TTC549 (cell line): ENCODE measurements at regions not wholly inside any gene's neighbourhood (a gene's known extent, or its start where the extent isn't known, plus 50 kb on each side); places are given as distances from the start of the nearest gene placed in this dataset.
"Not testable (repeated sequence)": the region's sequence is repeated elsewhere in the genome, so short reads cannot be mapped to it uniquely, and the experiment has no call there.

ENCODE experiments used
- FAIRE-seq: peaks from 2 replicates; lab custom pipeline; 2012; peaks lifted over from hg19 to GRCh38; lab: Jason Lieb, UNC

DNA sequence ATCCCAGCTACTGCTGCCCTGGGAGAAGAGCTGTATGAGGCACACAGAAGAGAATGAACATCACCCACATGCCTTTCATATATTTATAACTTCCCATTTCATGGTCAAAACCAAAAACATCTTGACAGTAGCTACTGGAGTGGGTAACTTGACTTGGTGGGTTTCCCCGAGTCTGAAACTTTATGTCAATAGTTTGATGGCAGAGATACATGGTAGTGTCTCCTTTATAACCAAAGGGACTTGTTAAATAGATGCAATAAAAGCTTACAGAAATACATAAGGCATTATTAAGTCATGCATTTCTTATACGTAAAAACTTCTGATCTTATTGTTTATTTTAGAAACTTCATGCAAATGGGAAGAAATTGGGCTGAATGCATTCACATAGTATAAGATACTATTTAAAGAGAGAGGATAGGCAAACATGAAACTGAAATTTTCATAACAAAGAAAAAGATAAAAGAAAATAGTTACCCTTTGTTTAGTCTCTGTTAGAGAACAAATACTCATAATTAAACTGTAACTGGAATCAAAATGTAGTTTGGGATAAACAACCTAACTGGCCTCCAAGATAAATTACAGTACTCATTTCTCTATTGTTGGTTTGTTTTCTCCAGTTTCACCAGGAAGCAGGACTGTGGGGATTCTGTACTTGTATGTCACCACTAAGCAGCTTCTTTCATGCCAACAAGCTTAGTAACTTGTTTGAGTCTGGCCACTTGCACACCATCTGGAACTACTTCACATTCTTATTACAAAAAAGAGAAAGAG is 459.3 kb upstream of the MEF2C start:
- no peak for FAIRE-seq

GRCh38 chr5:89338935-89339334 is 456.0 kb upstream of the MEF2C start:
- no peak for FAIRE-seq

DNA sequence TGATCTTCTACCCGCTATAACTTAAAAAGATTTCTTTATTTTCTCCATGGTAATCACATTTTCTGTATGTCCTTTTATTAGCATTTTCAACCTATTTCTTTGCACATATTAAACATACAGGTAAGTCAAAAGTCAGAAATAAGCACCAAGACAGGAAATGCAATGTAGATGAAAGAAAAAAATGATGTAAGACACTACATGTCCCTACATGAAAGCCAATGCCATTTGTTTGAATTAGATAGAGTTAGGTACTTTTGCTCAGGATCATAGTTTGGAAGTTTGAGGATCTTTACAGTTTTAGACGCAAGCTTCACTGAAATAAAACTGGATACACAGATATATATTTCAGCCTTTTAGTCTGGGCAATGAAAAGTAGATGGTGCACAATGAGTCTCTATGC is 453.1 kb upstream of the MEF2C start:
- FAIRE-seq, result no peak

- FAIRE-seq, result no peak
Observed at GRCh38 chr5:89330140-89330539, 447.2 kb upstream of the MEF2C start.

DNA sequence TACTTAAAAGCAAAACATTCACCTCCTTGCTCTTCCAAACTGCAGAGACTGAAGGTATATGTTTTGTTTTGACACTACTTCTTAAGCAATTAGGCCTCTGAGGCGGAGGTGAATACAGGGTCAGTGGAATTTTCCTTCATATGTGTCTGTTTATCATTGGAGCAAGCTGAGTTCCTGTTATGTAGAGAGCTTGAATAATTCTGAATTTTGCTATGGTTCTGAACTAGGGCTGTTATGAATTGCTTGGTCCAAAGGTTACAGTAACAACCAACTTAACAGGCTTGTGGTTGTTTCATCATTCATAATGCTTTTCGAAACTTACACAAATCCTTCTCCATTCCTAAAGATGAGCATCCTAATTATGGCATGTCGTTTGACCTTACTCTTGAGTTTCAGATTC is 444.6 kb upstream of the MEF2C start:
- no peak for FAIRE-seq

GRCh38 chr5:89324990-89325389 is 442.0 kb upstream of the MEF2C start:
- no peak for FAIRE-seq

DNA sequence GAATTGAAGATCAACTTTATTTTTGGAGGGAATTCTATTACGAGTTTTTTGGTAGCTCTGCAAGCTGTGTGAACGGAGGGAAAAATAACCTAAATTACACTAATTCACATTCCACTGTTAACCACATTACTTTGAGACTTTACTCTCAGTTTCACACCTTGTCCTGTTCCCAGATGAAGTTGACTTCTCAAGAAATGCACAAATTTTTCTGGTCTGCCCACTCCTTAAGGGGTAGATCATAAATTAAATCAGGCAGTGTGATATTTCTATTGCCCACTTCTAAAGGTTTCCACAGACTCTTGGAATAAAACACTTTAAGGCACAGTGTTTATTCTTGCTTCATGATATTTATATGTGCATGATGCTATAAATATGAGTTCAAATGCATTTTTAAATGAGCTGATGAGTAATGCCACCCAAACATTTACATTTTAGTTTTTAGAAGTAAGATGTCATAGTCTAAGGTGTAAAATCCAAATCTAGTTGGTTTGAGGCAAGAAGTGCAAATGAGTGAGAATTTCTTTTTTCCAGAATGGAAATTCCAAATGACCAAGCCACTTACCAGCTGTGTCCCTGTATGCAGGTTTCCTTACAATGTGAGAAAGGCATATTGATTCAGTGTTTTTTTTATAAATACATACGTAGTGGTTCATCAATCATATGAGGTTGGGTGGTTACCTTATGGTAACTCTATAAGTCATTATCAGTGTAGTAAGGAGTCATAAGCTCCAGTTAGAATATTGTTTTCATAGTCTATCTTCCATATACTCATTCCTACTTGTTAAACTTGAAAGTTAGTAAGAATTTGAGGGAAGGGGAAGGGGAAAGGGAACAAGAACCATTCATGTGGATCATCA is 437.7 kb upstream of the MEF2C start:
- FAIRE-seq, result no peak

- not testable (repeated sequence) for FAIRE-seq
Observed at GRCh38 chr5:89317838-89318237, 434.9 kb upstream of the MEF2C start.

DNA sequence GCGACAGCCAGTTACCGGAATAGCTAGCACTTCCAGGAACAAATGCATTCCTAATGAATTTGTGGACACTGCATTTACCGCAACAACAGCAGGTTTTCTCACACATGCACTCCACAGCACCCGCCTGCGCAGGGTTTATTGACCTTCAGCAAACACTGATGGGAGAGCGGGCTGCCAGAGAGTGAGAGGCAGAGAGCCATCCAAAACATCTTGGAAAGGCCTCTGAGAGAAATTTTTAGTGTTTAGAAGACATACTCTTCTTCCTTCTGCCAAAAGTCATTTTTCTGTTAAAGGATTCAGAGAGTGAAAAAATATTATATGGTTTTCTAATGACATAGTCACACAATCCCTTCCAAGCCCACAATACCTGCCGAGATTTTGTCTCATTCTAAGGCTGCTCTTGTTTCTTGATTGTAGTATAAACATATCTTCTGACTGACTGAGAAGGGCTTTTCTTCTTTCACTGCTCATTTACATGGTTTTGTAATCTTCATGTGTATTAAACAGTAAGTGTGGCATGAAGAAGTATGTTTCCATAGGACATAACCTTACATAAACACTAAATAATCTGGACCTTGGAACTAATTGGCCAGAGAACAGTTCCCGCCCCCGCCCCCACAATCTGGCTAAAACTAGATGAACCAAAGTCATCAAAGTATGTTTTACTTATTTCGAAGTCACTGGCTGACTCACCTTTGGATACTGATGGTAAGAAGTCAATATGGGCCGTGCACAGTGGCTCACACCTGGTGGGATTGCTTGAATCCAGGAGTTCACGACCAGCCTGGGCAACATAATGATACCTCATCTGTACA is 432.5 kb upstream of the MEF2C start:
- FAIRE-seq, result no peak

GRCh38 chr5:89313804-89314588 is 431.0 kb upstream of the MEF2C start:
- no peak for FAIRE-seq

DNA sequence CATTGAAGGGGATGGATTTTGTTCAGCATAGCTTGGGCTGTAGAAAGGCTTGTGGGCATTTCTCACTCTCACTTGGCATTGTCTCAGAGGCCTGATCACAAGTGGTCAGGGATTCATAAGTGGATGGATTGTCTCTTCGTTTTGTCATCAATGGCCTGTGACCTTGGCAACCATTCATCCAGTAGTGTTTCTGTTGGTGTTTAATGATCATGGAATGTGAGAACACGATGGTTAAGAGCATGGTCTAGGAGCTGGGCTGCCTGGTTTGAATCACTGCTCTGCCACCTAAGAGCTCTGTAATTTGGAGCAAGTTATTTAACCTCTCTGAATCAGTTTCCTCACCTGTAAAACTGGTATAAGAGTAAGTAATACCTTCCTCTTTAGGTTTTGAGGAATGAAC is 430.1 kb upstream of the MEF2C start:
- no peak for FAIRE-seq

GRCh38 chr5:89309268-89309667 is 426.3 kb upstream of the MEF2C start:
- no peak for FAIRE-seq

DNA sequence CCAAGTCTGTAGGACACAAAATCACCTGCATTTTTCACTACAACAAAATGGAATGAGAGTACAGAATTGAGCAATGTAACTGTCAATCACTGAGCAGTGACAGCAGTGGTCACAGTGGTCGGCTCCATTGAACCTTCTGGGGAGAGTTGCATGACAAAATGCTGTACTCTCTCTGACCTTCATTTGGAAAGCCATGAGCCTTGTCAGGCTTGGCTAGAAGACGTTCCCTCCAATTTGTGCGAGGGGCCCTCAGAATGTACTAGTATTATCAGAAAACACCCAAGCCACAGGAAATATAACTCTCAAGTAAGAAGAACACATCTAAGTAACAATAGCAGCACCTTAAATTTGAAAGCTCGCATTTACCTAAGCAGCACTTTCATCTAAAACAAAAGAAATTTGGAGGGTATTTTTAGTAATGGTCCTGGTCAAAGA is 425.6 kb upstream of the MEF2C start:
- no peak for FAIRE-seq

GRCh38 chr5:89307972-89308371 is 425.0 kb upstream of the MEF2C start:
- no peak for FAIRE-seq

- FAIRE-seq, result not testable (repeated sequence)
Observed at GRCh38 chr5:89307141-89307540, 424.2 kb upstream of the MEF2C start.

GRCh38 chr5:89303033-89303480 is 420.1 kb upstream of the MEF2C start:
- FAIRE-seq, result no peak

DNA sequence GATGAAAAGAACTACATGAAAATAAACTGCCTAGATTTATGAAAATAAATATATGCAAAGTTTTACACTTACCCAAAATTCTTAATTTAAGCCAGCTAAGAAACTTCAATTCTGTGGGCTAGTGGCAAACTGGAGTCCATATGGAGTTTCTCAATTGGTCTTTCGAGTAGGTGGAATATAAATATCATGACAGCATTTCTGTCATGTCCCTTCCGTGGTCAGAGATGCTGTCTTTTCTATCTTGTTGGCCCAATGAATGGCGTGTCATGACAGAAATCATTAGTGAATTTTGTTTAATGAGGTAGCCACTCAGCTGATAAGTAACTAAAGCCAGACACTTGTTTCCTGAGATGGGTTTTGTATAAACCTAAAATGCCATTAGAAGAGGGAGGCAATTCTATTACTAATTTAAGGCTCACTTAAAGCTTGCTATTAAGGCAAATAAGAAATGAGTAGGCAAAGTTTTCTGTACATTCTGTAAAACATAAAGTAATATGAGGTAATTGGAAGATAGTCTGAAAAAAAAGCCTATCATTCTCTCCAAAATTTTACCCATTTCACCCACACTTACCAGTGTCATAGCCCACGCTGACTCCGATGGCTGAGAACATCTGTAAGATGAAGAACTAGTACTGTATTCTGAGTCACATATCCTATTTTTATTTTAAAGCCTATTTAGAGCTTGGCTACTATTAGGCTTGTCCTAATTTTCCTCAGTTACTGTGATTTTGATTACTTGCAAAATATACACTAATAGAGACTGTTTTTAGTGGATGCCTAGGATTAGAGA is 419.3 kb upstream of the MEF2C start:
- no peak for FAIRE-seq

DNA sequence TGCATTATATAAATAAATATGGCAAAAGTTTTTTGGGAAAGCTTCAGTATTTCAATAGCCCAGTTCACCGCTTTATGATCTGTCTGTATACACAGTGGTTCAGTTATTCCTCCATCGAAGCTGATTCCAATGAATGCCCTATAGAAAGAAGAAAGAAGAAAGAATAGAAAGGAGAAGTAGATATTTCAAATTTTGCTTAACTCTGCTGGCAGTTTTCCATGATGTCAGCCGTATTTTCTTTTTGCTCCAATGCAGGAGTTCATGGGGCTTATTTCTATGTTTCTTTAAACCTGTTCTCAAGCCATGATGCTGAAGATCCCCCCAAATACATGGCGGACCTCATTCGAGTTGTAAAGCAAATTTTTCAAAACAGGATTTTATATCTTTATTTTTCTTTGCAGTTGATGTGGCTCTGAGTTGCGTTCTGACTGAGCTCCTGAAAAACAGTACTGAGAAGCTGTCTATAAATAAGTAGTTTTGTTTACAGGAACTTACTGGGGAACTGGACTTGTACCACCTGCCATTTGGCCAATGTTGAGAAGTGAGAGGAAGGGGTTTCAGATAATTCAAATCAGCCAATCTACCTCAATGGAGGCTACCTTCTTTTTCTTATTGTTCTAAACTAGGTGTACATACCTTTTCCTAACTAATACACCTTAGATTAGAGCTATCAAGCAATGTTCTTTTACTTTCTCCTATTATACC is 418.5 kb upstream of the MEF2C start:
- FAIRE-seq, result no peak

- no peak for FAIRE-seq
Observed at GRCh38 chr5:89300426-89300970, 417.5 kb upstream of the MEF2C start.

DNA sequence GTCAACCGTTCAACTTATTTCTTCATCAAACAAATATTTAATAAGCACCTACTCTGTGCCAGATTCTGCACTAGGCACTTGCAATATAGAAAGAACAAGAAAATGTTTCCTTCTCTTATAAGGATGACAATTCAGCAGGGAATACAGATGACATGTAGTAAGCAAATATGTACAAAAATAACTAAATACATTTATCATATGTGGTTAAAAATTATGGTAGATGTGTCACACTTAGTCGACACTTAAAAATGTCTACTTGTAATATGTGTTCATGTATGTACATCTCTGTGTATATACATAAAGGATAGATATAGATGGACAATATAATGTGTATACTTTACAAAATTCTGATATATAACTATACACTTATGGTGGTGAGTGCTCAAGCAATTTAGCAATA is 417.0 kb upstream of the MEF2C start:
- no peak for FAIRE-seq
